ENCODE measurements at regions not wholly inside any gene's neighbourhood (a gene's known extent, or its start where the extent isn't known, plus 50 kb on each side); places are given as distances from the start of the nearest gene placed in this dataset.

DNA sequence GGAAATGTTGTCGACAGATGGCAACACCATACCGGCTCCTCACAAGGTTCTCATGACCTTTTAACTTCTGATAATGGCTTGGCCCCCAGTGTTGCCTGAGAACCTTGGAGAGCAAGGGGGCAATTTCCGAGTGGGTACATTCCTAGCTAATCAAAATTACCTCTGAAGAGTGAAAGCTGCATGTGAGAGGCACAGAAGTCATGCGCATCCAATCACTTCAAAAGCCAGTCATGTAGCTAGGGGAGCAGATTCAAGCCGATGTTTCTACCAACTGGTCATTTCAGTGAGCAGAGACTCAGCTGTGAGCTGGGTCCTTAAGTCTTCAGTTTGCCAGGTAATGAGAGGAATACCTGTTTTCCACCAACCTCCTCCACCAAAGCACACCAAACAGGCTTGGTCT, 111.4 kb downstream of the LIPG start:
- TF ChIP-seq, protein P1, sequence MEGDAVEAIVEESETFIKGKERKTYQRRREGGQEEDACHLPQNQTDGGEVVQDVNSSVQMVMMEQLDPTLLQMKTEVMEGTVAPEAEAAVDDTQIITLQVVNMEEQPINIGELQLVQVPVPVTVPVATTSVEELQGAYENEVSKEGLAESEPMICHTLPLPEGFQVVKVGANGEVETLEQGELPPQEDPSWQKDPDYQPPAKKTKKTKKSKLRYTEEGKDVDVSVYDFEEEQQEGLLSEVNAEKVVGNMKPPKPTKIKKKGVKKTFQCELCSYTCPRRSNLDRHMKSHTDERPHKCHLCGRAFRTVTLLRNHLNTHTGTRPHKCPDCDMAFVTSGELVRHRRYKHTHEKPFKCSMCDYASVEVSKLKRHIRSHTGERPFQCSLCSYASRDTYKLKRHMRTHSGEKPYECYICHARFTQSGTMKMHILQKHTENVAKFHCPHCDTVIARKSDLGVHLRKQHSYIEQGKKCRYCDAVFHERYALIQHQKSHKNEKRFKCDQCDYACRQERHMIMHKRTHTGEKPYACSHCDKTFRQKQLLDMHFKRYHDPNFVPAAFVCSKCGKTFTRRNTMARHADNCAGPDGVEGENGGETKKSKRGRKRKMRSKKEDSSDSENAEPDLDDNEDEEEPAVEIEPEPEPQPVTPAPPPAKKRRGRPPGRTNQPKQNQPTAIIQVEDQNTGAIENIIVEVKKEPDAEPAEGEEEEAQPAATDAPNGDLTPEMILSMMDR (IDR thresholded peaks at IDR 0.05; ENCODE audit: borderline replicate concordance, insufficient read depth, low read depth, low read length): no peak
- no peak overlapping the region for H3K4me3 ChIP-seq (ENCODE audit: low read depth, low read length)

DNA sequence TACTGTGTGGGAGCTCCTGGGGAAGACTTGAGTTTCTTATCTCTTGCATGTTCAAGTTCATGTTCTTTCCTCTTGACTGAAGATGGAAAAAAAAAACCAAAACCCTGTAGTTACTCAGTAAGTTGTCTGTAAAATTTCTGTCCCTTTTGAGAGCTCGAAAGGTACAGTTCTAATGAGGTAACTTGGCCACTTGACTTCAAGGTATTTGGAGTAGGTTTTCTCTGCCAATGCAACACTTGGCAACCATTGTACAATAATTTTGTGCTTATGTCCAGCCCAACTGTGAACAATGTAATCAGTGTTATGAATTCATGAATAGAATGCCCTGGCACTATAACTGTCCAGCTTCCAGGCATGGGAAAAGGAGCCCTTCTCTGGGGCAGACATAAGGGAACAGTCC, 111.0 kb downstream of the LIPG start:
- TF ChIP-seq, protein P1 (IDR thresholded peaks at IDR 0.05; ENCODE audit: borderline replicate concordance, insufficient read depth, low read depth, low read length): no peak
- H3K4me3 ChIP-seq (ENCODE audit: low read depth, low read length): no peak overlapping the region

DNA sequence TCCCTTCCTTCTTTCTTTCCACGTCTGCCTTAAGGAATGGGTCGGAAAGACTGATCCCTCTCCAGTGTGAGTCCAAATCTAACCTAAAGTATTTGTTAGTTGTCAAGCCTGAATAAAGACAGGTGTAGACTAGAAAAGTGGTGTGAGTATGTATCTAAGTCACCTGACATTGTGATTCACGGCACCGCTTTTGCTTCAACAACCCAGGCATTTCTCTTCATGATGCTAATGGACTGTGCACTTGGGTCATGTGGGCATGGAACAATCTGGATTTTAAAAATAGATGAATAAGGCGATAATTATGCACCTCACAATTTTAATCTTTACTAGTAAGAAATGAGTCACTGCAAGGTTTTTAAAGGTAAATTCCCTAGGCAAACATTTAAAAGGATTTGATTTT, 107.5 kb downstream of the LIPG start:
- no peak overlapping the region for H3K4me3 ChIP-seq (ENCODE audit: low read depth, low read length)
- TF ChIP-seq, protein P1 (IDR thresholded peaks at IDR 0.05; ENCODE audit: borderline replicate concordance, insufficient read depth, low read depth, low read length): no peak

DNA sequence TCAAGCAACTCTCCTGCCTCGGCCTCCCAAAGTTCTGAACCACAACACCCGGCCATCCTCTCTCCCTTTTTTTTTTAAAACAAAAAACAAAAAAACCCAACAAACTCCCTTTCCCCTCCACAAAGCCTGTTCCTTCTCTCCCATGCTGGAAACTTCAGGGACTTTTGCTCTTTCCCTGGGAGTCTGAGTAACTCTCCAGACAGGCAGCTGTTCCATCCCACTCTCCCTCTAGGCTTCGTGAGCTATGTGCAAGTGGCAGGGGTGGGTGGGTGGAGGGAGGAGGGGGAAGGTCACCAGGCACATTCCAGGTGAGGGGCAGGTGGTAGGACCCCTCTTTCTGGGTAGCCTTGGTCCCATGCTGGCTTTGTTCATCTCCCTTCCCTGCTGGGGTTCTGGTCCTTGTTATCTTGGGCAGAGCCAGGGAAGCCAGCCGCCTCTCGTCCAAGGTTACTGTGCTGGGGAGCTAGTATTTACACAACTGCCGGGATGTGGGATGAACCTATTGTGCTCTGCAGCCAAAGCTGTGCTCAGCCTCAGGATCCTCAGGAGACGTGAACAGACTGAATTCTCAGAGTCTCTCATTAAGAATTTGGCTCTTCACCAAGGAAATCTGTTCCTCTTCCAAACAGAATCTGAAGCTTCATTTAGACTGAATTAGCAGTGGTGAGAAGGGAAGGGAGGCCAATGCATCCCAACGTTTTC, 106.9 kb downstream of the LIPG start:
- H3K4me3 ChIP-seq (ENCODE audit: low read depth, low read length): no peak overlapping the region
- TF ChIP-seq, protein P1 (IDR thresholded peaks at IDR 0.05; ENCODE audit: borderline replicate concordance, insufficient read depth, low read depth, low read length): no peak

DNA sequence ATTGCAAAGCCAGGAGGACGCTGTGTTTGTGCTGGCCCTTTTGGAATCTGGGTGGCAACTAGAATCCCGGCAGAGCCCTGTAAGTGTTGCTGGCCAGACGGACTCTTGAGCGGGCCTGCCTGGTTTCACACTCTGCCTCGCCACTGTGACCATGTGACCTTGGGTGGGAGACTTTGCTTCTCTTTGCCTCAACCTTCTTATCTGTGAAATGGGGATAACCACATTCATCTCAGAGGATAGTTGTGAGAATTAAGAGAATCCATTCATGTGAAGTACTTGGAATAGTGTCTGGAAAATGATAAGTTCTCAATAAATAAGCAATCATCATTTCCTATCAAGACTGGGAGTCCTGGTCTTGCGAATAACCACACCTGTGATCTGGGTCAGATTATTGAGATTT, 105.6 kb downstream of the LIPG start:
- no peak overlapping the region for H3K4me3 ChIP-seq (ENCODE audit: low read depth, low read length)
- TF ChIP-seq, protein P1 (IDR thresholded peaks at IDR 0.05; ENCODE audit: borderline replicate concordance, insufficient read depth, low read depth, low read length): no peak

DNA sequence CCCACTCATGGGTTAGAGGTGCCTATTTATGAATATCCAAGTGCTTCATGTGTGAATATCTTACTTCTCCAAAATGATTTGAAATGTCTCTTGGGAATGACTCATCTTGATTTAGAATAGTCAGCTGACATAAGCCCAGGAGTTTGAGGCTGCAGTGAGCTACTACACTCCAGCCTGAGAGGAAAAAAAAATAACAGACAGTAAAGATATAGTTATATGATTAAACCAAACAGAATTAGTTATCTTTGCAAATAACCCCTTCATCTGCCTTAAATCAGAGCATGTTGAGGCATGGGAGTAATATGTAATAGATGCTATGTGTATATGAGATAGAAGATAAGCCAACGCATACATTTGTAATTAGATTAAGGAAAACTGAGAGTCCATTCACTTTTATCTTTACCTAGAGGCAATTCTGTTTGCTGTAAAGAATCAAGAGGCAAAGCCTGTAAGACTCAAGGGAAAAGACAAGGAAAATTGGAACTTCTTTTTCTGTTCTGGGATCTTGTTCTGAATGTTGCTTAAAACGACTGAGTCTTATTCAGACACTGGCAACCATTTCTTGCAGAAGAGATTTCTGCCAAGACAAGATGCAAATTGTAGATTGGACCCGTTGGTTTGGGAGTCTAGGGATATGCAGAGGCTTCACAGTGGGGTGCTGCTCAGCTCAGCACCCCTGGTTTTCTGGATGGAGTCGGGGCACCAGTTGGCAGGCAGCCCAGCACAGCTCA, 104.4 kb downstream of the LIPG start:
- TF ChIP-seq, protein P1 (IDR thresholded peaks at IDR 0.05; ENCODE audit: borderline replicate concordance, insufficient read depth, low read depth, low read length): no peak
- H3K4me3 ChIP-seq (ENCODE audit: low read depth, low read length): no peak overlapping the region
